ENCODE measurements at regions not wholly inside any gene's neighbourhood (a gene's known extent, or its start where the extent isn't known, plus 50 kb on each side); places are given as distances from the start of the nearest gene placed in this dataset.

GRCh38 chr2:211026109-211026508 is 469.7 kb downstream of the CPS1 start:
- no peak for ATAC-seq (ENCODE audit: poor library complexity)
- Histone ChIP-seq H3K36me3 (ENCODE audit: insufficient read depth, low read length) (no peaks in the 10 kb centered on the region), H3K27me3 (ENCODE audit: control insufficient read depth in 1 of 2, insufficient read depth in 2 of 2, low read length in 2 of 2) (no peaks in the 10 kb centered on the region), H3K4me1 (ENCODE audit: insufficient read depth, low read length) (no peaks in the 10 kb centered on the region), H3K4me3 (ENCODE audit: low read length) (no peak overlapping the region), H3K9me3 (ENCODE audit: control insufficient read depth in 1 of 2, insufficient read depth in 1 of 2, low read length in 2 of 2) (peaks cover 5% of the 10 kb centered on the region in 2 experiments), H3K27ac (ENCODE audit: low read depth in 1 of 2, low read length in 2 of 2) (no peak overlapping the region)
- no peaks in the 10 kb centered on the region for H3K36me3 Mint-ChIP-seq (ENCODE audit: low read depth)
- H3K9me3 Mint-ChIP-seq: peaks cover 22% of the 10 kb centered on the region
- no peak for DNase-seq
- POLR2A ChIA-PET: no interaction called here
- TF ChIP-seq CTCF (IDR thresholded peaks at IDR 0.05): no peak
- no peak overlapping the region for H3K4me3 Mint-ChIP-seq
- no peak overlapping the region for H3K27ac Mint-ChIP-seq
- CTCF ChIA-PET: no interaction called here
- no peaks in the 10 kb centered on the region for H3K4me1 Mint-ChIP-seq (ENCODE audit: low read depth)
- intact Hi-C loops (cut with DNase I, micrococcal nuclease): no loop called here
- H3K27me3 Mint-ChIP-seq: no peaks in the 10 kb centered on the region

GRCh38 chr2:211027976-211028375 is 471.6 kb downstream of the CPS1 start:
- H3K9me3 ChIP-seq (ENCODE audit: control insufficient read depth in 1 of 2, insufficient read depth in 1 of 2, low read length in 2 of 2): peaks cover 5% of the 10 kb centered on the region in 2 experiments
- DNase-seq: no peak
- ChIA-PET POLR2A (no interaction called here), CTCF (no interaction called here)
- H3K4me3 Mint-ChIP-seq: no peak overlapping the region
- H3K27me3 ChIP-seq (ENCODE audit: control insufficient read depth in 1 of 2, insufficient read depth in 2 of 2, low read length in 2 of 2): no peaks in the 10 kb centered on the region
- H3K4me3 ChIP-seq (ENCODE audit: low read length): no peak overlapping the region
- H3K4me1 Mint-ChIP-seq (ENCODE audit: low read depth): no peaks in the 10 kb centered on the region
- no peaks in the 10 kb centered on the region for H3K4me1 ChIP-seq (ENCODE audit: insufficient read depth, low read length)
- H3K27ac Mint-ChIP-seq: no peak overlapping the region
- peaks cover 13% of the 10 kb centered on the region for H3K9me3 Mint-ChIP-seq
- no peak for TF ChIP-seq CTCF (IDR thresholded peaks at IDR 0.05)
- no peaks in the 10 kb centered on the region for H3K27me3 Mint-ChIP-seq
- H3K36me3 Mint-ChIP-seq (ENCODE audit: low read depth): no peaks in the 10 kb centered on the region
- intact Hi-C loops (cut with DNase I, micrococcal nuclease): no loop called here
- no peak for ATAC-seq (ENCODE audit: poor library complexity)
- no peaks in the 10 kb centered on the region for H3K36me3 ChIP-seq (ENCODE audit: insufficient read depth, low read length)
- H3K27ac ChIP-seq (ENCODE audit: low read depth in 1 of 2, low read length in 2 of 2): no peak overlapping the region

- DNase-seq (no peak), ATAC-seq (ENCODE audit: poor library complexity) (no peak)
- H3K4me3 Mint-ChIP-seq: no peak overlapping the region
- no peak overlapping the region for H3K4me3 ChIP-seq (ENCODE audit: low read length)
- no peak for TF ChIP-seq CTCF (IDR thresholded peaks at IDR 0.05)
- H3K4me1 Mint-ChIP-seq (ENCODE audit: low read depth): no peaks in the 10 kb centered on the region
- no peaks in the 10 kb centered on the region for H3K36me3 Mint-ChIP-seq (ENCODE audit: low read depth)
- intact Hi-C loops (cut with DNase I, micrococcal nuclease): no loop called here
- no peaks in the 10 kb centered on the region for H3K9me3 ChIP-seq (ENCODE audit: control insufficient read depth in 1 of 2, insufficient read depth in 1 of 2, low read length in 2 of 2)
- H3K27me3 Mint-ChIP-seq: no peaks in the 10 kb centered on the region
- H3K4me1 ChIP-seq (ENCODE audit: insufficient read depth, low read length): no peaks in the 10 kb centered on the region
- no peaks in the 10 kb centered on the region for H3K27me3 ChIP-seq (ENCODE audit: control insufficient read depth in 1 of 2, insufficient read depth in 2 of 2, low read length in 2 of 2)
- no peak overlapping the region for H3K27ac ChIP-seq (ENCODE audit: low read depth in 1 of 2, low read length in 2 of 2)
- H3K9me3 Mint-ChIP-seq: peaks cover 3% of the 10 kb centered on the region
- ChIA-PET POLR2A (no interaction called here), CTCF (no interaction called here)
- no peak overlapping the region for H3K27ac Mint-ChIP-seq
- no peaks in the 10 kb centered on the region for H3K36me3 ChIP-seq (ENCODE audit: insufficient read depth, low read length)
Observed at GRCh38 chr2:211033765-211034164, 477.4 kb downstream of the CPS1 start.

Measured in CD4-positive, alpha-beta T cell (primary cell).